ENCODE measurements at regions not wholly inside any gene's neighbourhood (a gene's known extent, or its start where the extent isn't known, plus 50 kb on each side); places are given as distances from the start of the nearest gene placed in this dataset.

DNA sequence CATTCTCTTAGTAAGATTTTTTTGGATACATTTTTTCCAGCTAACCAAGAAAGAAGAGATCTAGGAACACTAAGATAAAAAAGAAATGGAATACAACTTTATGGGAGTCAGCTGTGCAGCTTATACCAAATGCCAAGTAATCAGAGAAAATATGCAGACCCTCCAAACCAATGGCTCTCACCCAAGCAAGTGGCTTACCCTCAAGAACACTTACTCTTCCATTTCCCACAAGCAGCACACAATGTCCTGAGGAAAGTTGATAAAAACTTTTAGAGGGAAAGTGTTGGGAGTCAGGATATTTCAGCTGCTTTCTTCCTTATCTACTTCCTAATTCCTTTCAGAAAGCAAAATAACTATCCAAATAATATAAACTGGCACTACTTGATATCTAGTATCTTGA is 631.8 kb downstream of the RWDD3 start (continued):
- no peak for TF ChIP-seq ZNF230 (CRISPR knock-in tag; IDR thresholded peaks at IDR 0.05)

DNA sequence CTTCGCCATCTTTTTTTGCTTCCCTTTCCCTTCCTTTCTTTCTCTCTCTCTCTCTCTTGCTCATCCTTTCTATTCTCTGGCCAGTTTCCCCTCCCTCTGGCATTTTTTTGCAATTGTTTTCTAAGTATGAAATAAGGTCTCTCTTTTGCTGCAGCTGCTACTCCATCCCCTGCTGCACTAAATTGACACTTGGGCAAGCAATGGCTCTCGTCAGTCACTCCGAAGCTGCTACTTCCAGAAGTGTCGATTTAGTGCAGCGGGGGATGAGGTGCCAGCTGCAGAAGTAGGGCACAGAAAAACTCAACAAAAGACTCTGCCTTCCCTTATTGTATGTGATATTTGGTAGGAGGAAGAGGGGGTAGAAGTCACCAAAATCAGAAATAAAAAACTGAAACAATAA is 642.3 kb downstream of the RWDD3 start:
- H3K4me1 ChIP-seq (ENCODE audit: insufficient read depth, low read length), result no peaks in the 10 kb centered on the region
- TF ChIP-seq CHD4 (IDR thresholded peaks at IDR 0.05; ENCODE audit: borderline replicate concordance, low read length) (no peak), ZNF558 (CRISPR knock-in tag; IDR thresholded peaks at IDR 0.05; ENCODE audit: borderline replicate concordance) (no peak), ZNF496 (CRISPR knock-in tag; IDR thresholded peaks at IDR 0.05; ENCODE audit: insufficient replicate concordance) (no peak)
- TF ChIP-seq, protein P1, sequence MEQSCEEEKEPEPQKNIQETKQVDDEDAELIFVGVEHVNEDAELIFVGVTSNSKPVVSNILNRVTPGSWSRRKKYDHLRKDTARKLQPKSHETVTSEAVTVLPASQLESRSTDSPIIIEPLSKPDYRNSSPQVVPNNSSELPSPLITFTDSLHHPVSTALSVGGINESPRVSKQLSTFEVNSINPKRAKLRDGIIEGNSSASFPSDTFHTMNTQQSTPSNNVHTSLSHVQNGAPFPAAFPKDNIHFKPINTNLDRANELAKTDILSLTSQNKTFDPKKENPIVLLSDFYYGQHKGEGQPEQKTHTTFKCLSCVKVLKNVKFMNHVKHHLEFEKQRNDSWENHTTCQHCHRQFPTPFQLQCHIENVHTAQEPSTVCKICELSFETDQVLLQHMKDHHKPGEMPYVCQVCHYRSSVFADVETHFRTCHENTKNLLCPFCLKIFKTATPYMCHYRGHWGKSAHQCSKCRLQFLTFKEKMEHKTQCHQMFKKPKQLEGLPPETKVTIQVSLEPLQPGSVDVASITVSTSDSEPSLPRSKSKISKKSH (CRISPR knock-in tag; IDR thresholded peaks at IDR 0.05; ENCODE audit: borderline replicate concordance), result no peak
- no peaks in the 10 kb centered on the region for H3K27me3 ChIP-seq (ENCODE audit: control insufficient read depth in 1 of 2, insufficient read depth in 2 of 2, low read length in 2 of 2)
- no peak overlapping the region for H2AFZ ChIP-seq (ENCODE audit: low read length)
- CTCF ChIA-PET (ENCODE audit: low intra/inter-chr PET ratio, low total read pairs), result no interaction called here
- DNase-seq (ENCODE audit: low spot score) (no peak), ATAC-seq (no peak), FAIRE-seq (no peak)
- under 1% methylated on average over 5 of the region's 5 CpGs for WGBS (ENCODE audit: low lambda C conversion rate)
- no peak overlapping the region for H3K4me2 ChIP-seq (ENCODE audit: low read depth, low read length)
- no peaks in the 10 kb centered on the region for H3K36me3 ChIP-seq (replicated peaks in 1 of 2; ENCODE audit: control insufficient read depth in 1 of 2, insufficient read depth in 2 of 2, low read length in 2 of 2)
- no peaks in the 10 kb centered on the region for H4K20me1 ChIP-seq (ENCODE audit: insufficient read depth, low read length)
- peaks cover 44% of the 10 kb centered on the region for H3K9me3 ChIP-seq (ENCODE audit: low read length)
- intact Hi-C loops (cut with micrococcal nuclease; ENCODE audit: unreplicated experiment), result no loop called here
- no peaks in the 10 kb centered on the region for H3K79me2 ChIP-seq (ENCODE audit: insufficient read depth, low read length)
- H3K9ac ChIP-seq (ENCODE audit: insufficient read depth, low read depth, low read length), result no peak overlapping the region
- in situ Hi-C loops (cut with HindIII; ENCODE audit: extremely low pct_ligation_motif_present, low pct_unique_long_range_greater_than_20kb), result no loop called here
- no TSS peak for BruUV-seq (replicated peaks)
- POLR2A ChIA-PET, result no interaction called here
- no peak overlapping the region for H3K27ac ChIP-seq (ENCODE audit: extremely low read length, insufficient read depth, low read length)
- H3K4me3 ChIP-seq (replicated peaks in 1 of 3; ENCODE audit: insufficient read depth in 1 of 3, low read depth in 2 of 3, low read length in 3 of 3), result no peak overlapping the region

DNA sequence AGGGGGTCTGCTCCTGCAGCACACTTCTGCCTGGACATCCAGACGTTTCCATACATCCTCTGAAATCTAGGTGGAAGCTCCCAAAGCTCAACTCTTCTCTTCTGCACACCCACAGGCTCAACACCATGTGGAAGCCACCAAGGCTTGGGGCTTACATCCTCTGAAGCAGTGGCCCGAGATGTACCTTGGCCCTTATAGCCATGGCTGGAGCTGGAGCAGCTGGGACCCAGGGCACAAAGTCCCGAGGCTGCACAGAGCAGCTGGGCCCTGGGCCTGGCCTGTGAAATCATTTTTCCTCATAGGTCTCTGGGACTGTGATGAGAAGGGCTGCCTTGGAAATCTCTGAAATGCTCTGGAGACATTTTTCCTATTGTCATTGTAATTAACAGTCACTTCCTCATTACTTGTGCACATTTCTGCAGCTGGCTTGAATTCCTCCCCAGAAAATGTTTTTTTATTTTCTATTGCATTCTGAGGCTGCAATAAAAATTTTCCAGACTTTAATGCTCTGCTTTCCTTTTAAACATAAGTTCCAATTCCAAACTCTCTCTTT is 645.6 kb downstream of the RWDD3 start:
- FAIRE-seq (no peak), ATAC-seq (no peak), DNase-seq (ENCODE audit: low spot score) (no peak)
- Histone ChIP-seq H3K4me1 (ENCODE audit: insufficient read depth, low read length) (no peaks in the 10 kb centered on the region), H3K79me2 (ENCODE audit: insufficient read depth, low read length) (no peaks in the 10 kb centered on the region), H3K36me3 (replicated peaks in 1 of 2; ENCODE audit: control insufficient read depth in 1 of 2, insufficient read depth in 2 of 2, low read length in 2 of 2) (no peaks in the 10 kb centered on the region), H3K4me3 (replicated peaks in 1 of 3; ENCODE audit: insufficient read depth in 1 of 3, low read depth in 2 of 3, low read length in 3 of 3) (no peak overlapping the region), H3K4me2 (ENCODE audit: low read depth, low read length) (no peak overlapping the region), H3K9me3 (ENCODE audit: low read length) (peaks cover 42% of the 10 kb centered on the region), H3K27me3 (ENCODE audit: control insufficient read depth in 1 of 2, insufficient read depth in 2 of 2, low read length in 2 of 2) (no peaks in the 10 kb centered on the region), H3K27ac (ENCODE audit: extremely low read length, insufficient read depth, low read length) (no peak overlapping the region), H3K9ac (ENCODE audit: insufficient read depth, low read depth, low read length) (no peak overlapping the region), H2AFZ (ENCODE audit: low read length) (no peak overlapping the region), H4K20me1 (ENCODE audit: insufficient read depth, low read length) (no peaks in the 10 kb centered on the region)
- ChIA-PET CTCF (ENCODE audit: low intra/inter-chr PET ratio, low total read pairs) (no interaction called here), POLR2A (no interaction called here)
- TF ChIP-seq, protein P2, sequence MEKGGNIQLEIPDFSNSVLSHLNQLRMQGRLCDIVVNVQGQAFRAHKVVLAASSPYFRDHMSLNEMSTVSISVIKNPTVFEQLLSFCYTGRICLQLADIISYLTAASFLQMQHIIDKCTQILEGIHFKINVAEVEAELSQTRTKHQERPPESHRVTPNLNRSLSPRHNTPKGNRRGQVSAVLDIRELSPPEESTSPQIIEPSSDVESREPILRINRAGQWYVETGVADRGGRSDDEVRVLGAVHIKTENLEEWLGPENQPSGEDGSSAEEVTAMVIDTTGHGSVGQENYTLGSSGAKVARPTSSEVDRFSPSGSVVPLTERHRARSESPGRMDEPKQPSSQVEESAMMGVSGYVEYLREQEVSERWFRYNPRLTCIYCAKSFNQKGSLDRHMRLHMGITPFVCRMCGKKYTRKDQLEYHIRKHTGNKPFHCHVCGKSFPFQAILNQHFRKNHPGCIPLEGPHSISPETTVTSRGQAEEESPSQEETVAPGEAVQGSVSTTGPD (CRISPR knock-in tag; IDR thresholded peaks at IDR 0.05), result no peak
- TF ChIP-seq PHF20 (CRISPR knock-in tag; IDR thresholded peaks at IDR 0.05), result no peak
- TF ChIP-seq NFIC (IDR thresholded peaks at IDR 0.05; ENCODE audit: low read length), result no peak
- no peak for TF ChIP-seq FOSL1 (CRISPR knock-in tag; IDR thresholded peaks at IDR 0.05; ENCODE audit: borderline replicate concordance)
- no TSS peak for BruUV-seq (replicated peaks)
- no CpG with 5 or more reads among the region's 3 CpGs for WGBS (ENCODE audit: low lambda C conversion rate)
- in situ Hi-C loops (cut with HindIII; ENCODE audit: extremely low pct_ligation_motif_present, low pct_unique_long_range_greater_than_20kb), result no loop called here
- intact Hi-C loops (cut with micrococcal nuclease; ENCODE audit: unreplicated experiment), result no loop called here
